Thoracic aorta (tissue), 2 donors: ENCODE measurements at regions not wholly inside any gene's neighbourhood (a gene's known extent, or its start where the extent isn't known, plus 50 kb on each side); places are given as distances from the start of the nearest gene placed in this dataset.

Source experiments
- ATAC-seq: fragments of 150-250 bp; one replicate; pipeline ENCODE4 v1.8.0; 2017; ENCODE audit warnings: low read depth; ENCODE audit not compliant: insufficient number of reproducible peaks, low FRiP score
- DNase-seq: peaks from one replicate; pipeline ENCODE4 v3.0.0-alpha.2; 2020; ENCODE audit warnings: low spot score
- H3K27ac ChIP-seq, 2 donors: fragments of 200-600 bp; sonication (generic); 1 replicate in 1 of 2; 2 replicates in 1 of 2; pipeline ENCODE4 v1.5.1; 2016; ENCODE audit warnings: mild to moderate bottlenecking in 2 of 2, moderate library complexity in 2 of 2
- H3K27me3 ChIP-seq: fragments of 200-600 bp; sonication (generic); replicated peaks from 2 replicates; pipeline ENCODE4 v1.6.0; 2016; ENCODE audit warnings: mild to moderate bottlenecking; ENCODE audit not compliant: insufficient read depth
- H3K36me3 ChIP-seq: fragments of 200-600 bp; sonication (generic); one replicate; pipeline ENCODE4 v1.5.1; 2016
- H3K4me1 ChIP-seq, 2 donors: fragments of 200-600 bp; sonication (generic); 1 replicate in 1 of 2; 2 replicates in 1 of 2; pipeline versions ENCODE4 v1.5.1 to v1.6.0; 2016; ENCODE audit warnings: low read depth in 2 of 2, mild to moderate bottlenecking in 1 of 2; ENCODE audit not compliant: control insufficient read depth in 1 of 2
- H3K4me3 ChIP-seq: fragments of 200-600 bp; sonication (generic); 2 replicates; pipeline ENCODE4 v1.5.1; 2016; ENCODE audit warnings: mild to moderate bottlenecking
- H3K9me3 ChIP-seq: fragments of 200-600 bp; sonication (generic); 2 replicates; pipeline ENCODE4 v1.5.1; 2016
- TF ChIP-seq, protein P1 (sequence below): fragments of 200-600 bp; sonication (generic); IDR thresholded peaks from one replicate; pipeline ENCODE4 v1.5.1; 2019; ENCODE audit warnings: antibody characterized with exemption

DNA sequence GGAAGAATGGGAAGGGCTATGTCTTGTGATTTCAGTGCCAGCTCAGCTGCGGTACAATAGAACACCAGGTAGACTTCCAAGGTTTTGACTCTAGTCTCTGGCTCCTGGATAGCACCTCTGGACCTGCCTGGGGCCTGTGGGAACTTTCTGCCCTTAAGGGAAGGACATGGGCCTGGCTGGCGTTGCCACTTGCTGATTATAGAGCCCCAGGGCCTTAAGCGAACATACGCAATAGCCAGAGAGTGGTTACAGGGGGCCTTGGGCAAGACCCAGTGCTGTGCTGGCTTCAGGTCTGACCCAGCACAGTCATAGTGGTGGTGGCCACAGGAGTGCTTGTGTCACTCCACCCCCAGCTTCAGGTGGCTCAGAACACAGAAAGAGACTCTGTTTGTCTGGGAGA is 131.1 kb upstream of the COL21A1 start:
- Histone ChIP-seq H3K4me1 (peaks cover 10 to 44% of the 10 kb centered on the region in 2 donors), H3K27me3 (no peaks in the 10 kb centered on the region), H3K27ac (no peak overlapping the region), H3K9me3 (no peaks in the 10 kb centered on the region), H3K4me3 (no peak overlapping the region), H3K36me3 (no peaks in the 10 kb centered on the region)
- DNase-seq (no peak), ATAC-seq (no peak)
- TF ChIP-seq, protein P1, sequence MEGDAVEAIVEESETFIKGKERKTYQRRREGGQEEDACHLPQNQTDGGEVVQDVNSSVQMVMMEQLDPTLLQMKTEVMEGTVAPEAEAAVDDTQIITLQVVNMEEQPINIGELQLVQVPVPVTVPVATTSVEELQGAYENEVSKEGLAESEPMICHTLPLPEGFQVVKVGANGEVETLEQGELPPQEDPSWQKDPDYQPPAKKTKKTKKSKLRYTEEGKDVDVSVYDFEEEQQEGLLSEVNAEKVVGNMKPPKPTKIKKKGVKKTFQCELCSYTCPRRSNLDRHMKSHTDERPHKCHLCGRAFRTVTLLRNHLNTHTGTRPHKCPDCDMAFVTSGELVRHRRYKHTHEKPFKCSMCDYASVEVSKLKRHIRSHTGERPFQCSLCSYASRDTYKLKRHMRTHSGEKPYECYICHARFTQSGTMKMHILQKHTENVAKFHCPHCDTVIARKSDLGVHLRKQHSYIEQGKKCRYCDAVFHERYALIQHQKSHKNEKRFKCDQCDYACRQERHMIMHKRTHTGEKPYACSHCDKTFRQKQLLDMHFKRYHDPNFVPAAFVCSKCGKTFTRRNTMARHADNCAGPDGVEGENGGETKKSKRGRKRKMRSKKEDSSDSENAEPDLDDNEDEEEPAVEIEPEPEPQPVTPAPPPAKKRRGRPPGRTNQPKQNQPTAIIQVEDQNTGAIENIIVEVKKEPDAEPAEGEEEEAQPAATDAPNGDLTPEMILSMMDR = no peak

GRCh38 chr6:56377295-56377694 is 129.9 kb upstream of the COL21A1 start:
- DNase-seq (no peak), ATAC-seq (no peak)
- no peak overlapping the region for H3K4me3 ChIP-seq
- H3K36me3 ChIP-seq = no peaks in the 10 kb centered on the region
- TF ChIP-seq, protein P1 = no peak
- H3K9me3 ChIP-seq = no peaks in the 10 kb centered on the region
- no peak overlapping the region for H3K27ac ChIP-seq
- no peaks in the 10 kb centered on the region for H3K27me3 ChIP-seq
- H3K4me1 ChIP-seq = peaks cover 17 to 41% of the 10 kb centered on the region in 2 donors

- ATAC-seq (no peak), DNase-seq (no peak)
- Histone ChIP-seq H3K27me3 (no peaks in the 10 kb centered on the region), H3K4me3 (no peak overlapping the region), H3K9me3 (no peaks in the 10 kb centered on the region), H3K36me3 (no peaks in the 10 kb centered on the region), H3K27ac (peak overlapping the region; percentile 49 to 79), H3K4me1 (peaks cover 31 to 52% of the 10 kb centered on the region in 2 donors)
- TF ChIP-seq, protein P1 = no peak
Observed at GRCh38 chr6:56375806-56376205, 128.4 kb upstream of the COL21A1 start.

- peak; percentile 47 for ATAC-seq
- Histone ChIP-seq H3K27me3 (no peaks in the 10 kb centered on the region), H3K4me1 (peaks cover 32 to 57% of the 10 kb centered on the region in 2 donors), H3K4me3 (peak overlapping the region; percentile 46), H3K9me3 (no peaks in the 10 kb centered on the region), H3K27ac (peak overlapping the region; percentile 49 to 79), H3K36me3 (no peaks in the 10 kb centered on the region)
- TF ChIP-seq, protein P1 = no peak
- DNase-seq = no peak
Observed at GRCh38 chr6:56374841-56375369, 127.5 kb upstream of the COL21A1 start.

DNA sequence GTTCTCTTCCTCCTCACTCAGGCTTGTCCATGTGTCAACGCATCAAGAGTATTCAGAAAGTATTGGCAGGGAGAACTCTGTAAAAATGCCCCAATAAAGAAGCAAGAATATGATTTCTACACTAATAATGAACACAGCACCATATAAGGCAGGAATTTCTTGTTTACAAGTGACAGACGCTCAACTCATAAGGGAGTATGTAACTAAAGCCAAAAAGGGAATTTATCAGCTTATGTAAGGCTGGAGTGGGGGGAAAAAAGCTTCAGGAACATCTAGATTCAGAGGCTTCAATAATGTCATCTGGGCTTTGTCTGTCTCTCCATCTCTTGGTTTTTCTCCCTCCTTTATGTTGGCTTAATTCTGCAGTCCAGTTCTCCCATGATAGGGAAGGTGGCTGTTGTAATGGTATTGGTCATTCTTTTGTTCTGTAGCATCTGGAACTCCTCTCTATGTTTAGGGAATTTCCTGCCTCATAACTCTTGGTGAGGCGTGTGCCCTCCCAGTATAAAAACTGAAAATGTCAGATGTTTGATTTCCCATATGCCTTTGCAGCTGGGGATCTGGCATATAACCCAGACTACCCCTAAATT is 125.1 kb upstream of the COL21A1 start:
- Histone ChIP-seq H3K4me3 (no peak overlapping the region), H3K27me3 (no peaks in the 10 kb centered on the region), H3K4me1 (peaks cover 28 to 61% of the 10 kb centered on the region in 2 donors), H3K36me3 (no peaks in the 10 kb centered on the region), H3K27ac (peak overlapping the region; percentile 91 to 92), H3K9me3 (no peaks in the 10 kb centered on the region)
- ATAC-seq (no peak), DNase-seq (no peak)
- TF ChIP-seq, protein P1 = no peak
